IMR-90 (cell line): ENCODE measurements at regions not wholly inside any gene's neighbourhood (a gene's known extent, or its start where the extent isn't known, plus 50 kb on each side); places are given as distances from the start of the nearest gene placed in this dataset.

Experiments used
- ATAC-seq: fragments of 200-7000 bp; cut with Tn5 transposase; 2 replicates; pipeline ENCODE4 v1.9.1; 2020; ENCODE audit warnings: low read depth, mild to moderate bottlenecking, moderate library complexity
- BruUV-seq: library from RNA; stranded (reverse); fragments of 400-500 nt; replicated peaks from 2 replicates; lab custom pipeline; 2021; lab: Mats Ljungman, UMichigan
- CTCF ChIA-PET: fragments of 300-600 bp; formaldehyde crosslinking; extraction: SDS; loops from one replicate; lab custom pipeline; 2021; ENCODE audit warnings: antibody characterized with exemption; lab: Yijun Ruan, JAX
- POLR2A ChIA-PET: fragments of 300-600 bp; sonication (Branson Sonifier 250); formaldehyde crosslinking; loops from one replicate; lab custom pipeline; 2022; ENCODE audit warnings: antibody characterized with exemption; ENCODE audit not compliant: unreplicated experiment; lab: Charles Lee
- DNase-seq: peaks from one replicate; pipeline ENCODE4 v3.0.0; 2013
- H2AFZ ChIP-seq: replicated peaks from 2 replicates; pipeline ENCODE3; 2013; ENCODE audit warnings: low read length, mild to moderate bottlenecking; ENCODE audit not compliant: poor library complexity
- H2AK5ac ChIP-seq: 2 replicates; pipeline ENCODE4 v1.6.1; 2013; ENCODE audit warnings: low read depth, low read length, inconsistent platforms
- H2AK9ac ChIP-seq: replicated peaks from 2 replicates; pipeline ENCODE3; 2013; ENCODE audit warnings: mild to moderate bottlenecking, low read depth, low read length, moderate library complexity; ENCODE audit not compliant: poor library complexity
- H2BK120ac ChIP-seq: 2 replicates; pipeline ENCODE4 v1.6.1; 2013; ENCODE audit warnings: low read depth, low read length, inconsistent platforms
- H2BK15ac ChIP-seq: 3 replicates; pipeline ENCODE4 v1.6.1; 2013; ENCODE audit warnings: low read depth, low read length, inconsistent platforms
- H2BK20ac ChIP-seq: 2 replicates; pipeline ENCODE4 v1.6.1; 2013; ENCODE audit warnings: low read depth, mild to moderate bottlenecking, inconsistent platforms, low read length, moderate library complexity
- H2BK5ac ChIP-seq: 2 replicates; pipeline ENCODE4 v1.6.1; 2013; ENCODE audit warnings: mild to moderate bottlenecking, low read depth, low read length, inconsistent platforms; ENCODE audit not compliant: poor library complexity, severe bottlenecking
- H3K14ac ChIP-seq: replicated peaks from 2 replicates; pipeline ENCODE4 v1.6.1; 2013; ENCODE audit warnings: low read depth, low read length, inconsistent platforms
- H3K18ac ChIP-seq: 2 replicates; pipeline ENCODE4 v1.6.1; 2013; ENCODE audit warnings: low read depth, low read length, control low read depth
- H3K23ac ChIP-seq: 2 replicates; pipeline ENCODE4 v1.6.1; 2013; ENCODE audit warnings: low read depth, low read length, inconsistent platforms
- H3K27ac ChIP-seq: 2 replicates; pipeline ENCODE4 v1.5.1; 2013; ENCODE audit warnings: mild to moderate bottlenecking, control low read depth, low read length; ENCODE audit not compliant: insufficient read depth
- H3K27me3 ChIP-seq: 2 replicates; pipeline ENCODE4 v1.6.1; 2013; ENCODE audit warnings: low read length; ENCODE audit not compliant: control insufficient read depth, insufficient read depth
- H3K36me3 ChIP-seq: 2 replicates; pipeline ENCODE4 v1.6.1; 2013; ENCODE audit warnings: low read length, mixed read lengths; ENCODE audit not compliant: control insufficient read depth, insufficient read depth
- H3K4ac ChIP-seq: 2 replicates; pipeline ENCODE4 v1.6.1; 2013; ENCODE audit warnings: low read depth, low read length, inconsistent platforms
- H3K4me1 ChIP-seq: 2 replicates; pipeline ENCODE4 v1.6.1; 2013; ENCODE audit warnings: low read length, mixed read lengths; ENCODE audit not compliant: control insufficient read depth, insufficient read depth
- H3K4me2 ChIP-seq: 2 replicates; pipeline ENCODE4 v1.6.1; 2013; ENCODE audit warnings: low read depth, mild to moderate bottlenecking, control low read depth, low read length, moderate library complexity
- H3K4me3 ChIP-seq: 2 replicates; pipeline ENCODE4 v1.5.1; 2013; ENCODE audit warnings: low read depth, mild to moderate bottlenecking, control low read depth, low read length, moderate library complexity; ENCODE audit not compliant: insufficient read depth
- H3K56ac ChIP-seq: 2 replicates; pipeline ENCODE4 v1.6.1; 2013; ENCODE audit warnings: low read length, inconsistent platforms; ENCODE audit not compliant: insufficient read depth; ENCODE audit errors: extremely low read depth
- H3K79me1 ChIP-seq, 2 experiments: 2 replicates each; pipeline ENCODE4 v1.6.1; 2013; ENCODE audit warnings: low read length in 2 of 2, inconsistent platforms in 1 of 2, low read depth in 1 of 2
- H3K9ac ChIP-seq: 2 replicates; pipeline ENCODE4 v1.6.1; 2013; ENCODE audit warnings: low read depth, low read length, control low read depth
- H3K9me1 ChIP-seq: 2 replicates; pipeline ENCODE4 v1.6.1; 2013; ENCODE audit warnings: low read length, inconsistent platforms; ENCODE audit not compliant: insufficient read depth
- H3K9me3 ChIP-seq: 2 replicates; pipeline ENCODE4 v1.6.1; 2013; ENCODE audit warnings: low read length; ENCODE audit not compliant: control insufficient read depth, insufficient read depth
- H4K20me1 ChIP-seq: 2 replicates; pipeline ENCODE4 v1.6.1; 2013; ENCODE audit warnings: low read length, inconsistent platforms; ENCODE audit not compliant: insufficient read depth
- H4K5ac ChIP-seq: 2 replicates; pipeline ENCODE4 v1.6.1; 2013; ENCODE audit warnings: mild to moderate bottlenecking, low read depth, low read length, control low read depth
- H4K8ac ChIP-seq, 2 experiments: 2 replicates each; pipeline ENCODE4 v1.6.1; 2013; ENCODE audit warnings: low read depth in 2 of 2, low read length in 2 of 2, control low read depth in 1 of 2, inconsistent platforms in 1 of 2
- H4K91ac ChIP-seq: 2 replicates; pipeline ENCODE4 v1.6.1; 2013; ENCODE audit warnings: low read depth, low read length, inconsistent platforms; ENCODE audit not compliant: insufficient read depth
- FOS ChIP-seq: fragments of 150-350 bp; IDR thresholded peaks from 2 replicates; pipeline ENCODE4 v1.6.1; 2016; ENCODE audit warnings: low read depth, low read length
- SMC3 ChIP-seq: fragments of 150-350 bp; IDR thresholded peaks from 2 replicates; pipeline ENCODE4 v1.6.1; 2016; ENCODE audit warnings: low read depth, mild to moderate bottlenecking, antibody characterized with exemption, low read length, moderate library complexity
- USF2 ChIP-seq: fragments of 150-350 bp; IDR thresholded peaks from 2 replicates; pipeline ENCODE4 v1.6.1; 2017; ENCODE audit warnings: mild to moderate bottlenecking, antibody characterized with exemption, low read length, low read depth
- WGBS, 2 experiments: methylation state at CpG; one replicate each; pipeline versions ENCODE4 v1.1.5 to v1.1.7; 2013; ENCODE audit warnings: missing lambda C conversion rate in 2 of 2; ENCODE audit not compliant: insufficient read length in 1 of 2; ENCODE audit errors: extremely low coverage in 2 of 2; 5-methylcytosine and 5-hydroxymethylcytosine counted together
- dilution Hi-C: fragments of 300-500 bp; cut with HindIII; formaldehyde crosslinking; loops from one replicate; pipeline ENCODE4 v1.14.3; 2018; ENCODE audit warnings: low sequenced_read_pairs; ENCODE audit not compliant: unreplicated experiment
- in situ Hi-C: fragments of 300-500 bp; cut with MboI; formaldehyde crosslinking; loops from 3 replicates; pipeline ENCODE4 v1.14.3; 2019; ENCODE audit warnings: low sequenced_read_pairs, inconsistent platforms, mixed read lengths
- intact Hi-C: fragments of 100-400 bp; cut with micrococcal nuclease; formaldehyde crosslinking; loops from 2 replicates; pipeline ENCODE4 v1.10.0; 2022
- TF ChIP-seq, protein P1 (sequence below): fragments of 150-350 bp; IDR thresholded peaks from 2 replicates; pipeline ENCODE4 v1.6.1; 2016; ENCODE audit warnings: low read depth, mild to moderate bottlenecking, low read length, moderate library complexity, borderline replicate concordance

DNA sequence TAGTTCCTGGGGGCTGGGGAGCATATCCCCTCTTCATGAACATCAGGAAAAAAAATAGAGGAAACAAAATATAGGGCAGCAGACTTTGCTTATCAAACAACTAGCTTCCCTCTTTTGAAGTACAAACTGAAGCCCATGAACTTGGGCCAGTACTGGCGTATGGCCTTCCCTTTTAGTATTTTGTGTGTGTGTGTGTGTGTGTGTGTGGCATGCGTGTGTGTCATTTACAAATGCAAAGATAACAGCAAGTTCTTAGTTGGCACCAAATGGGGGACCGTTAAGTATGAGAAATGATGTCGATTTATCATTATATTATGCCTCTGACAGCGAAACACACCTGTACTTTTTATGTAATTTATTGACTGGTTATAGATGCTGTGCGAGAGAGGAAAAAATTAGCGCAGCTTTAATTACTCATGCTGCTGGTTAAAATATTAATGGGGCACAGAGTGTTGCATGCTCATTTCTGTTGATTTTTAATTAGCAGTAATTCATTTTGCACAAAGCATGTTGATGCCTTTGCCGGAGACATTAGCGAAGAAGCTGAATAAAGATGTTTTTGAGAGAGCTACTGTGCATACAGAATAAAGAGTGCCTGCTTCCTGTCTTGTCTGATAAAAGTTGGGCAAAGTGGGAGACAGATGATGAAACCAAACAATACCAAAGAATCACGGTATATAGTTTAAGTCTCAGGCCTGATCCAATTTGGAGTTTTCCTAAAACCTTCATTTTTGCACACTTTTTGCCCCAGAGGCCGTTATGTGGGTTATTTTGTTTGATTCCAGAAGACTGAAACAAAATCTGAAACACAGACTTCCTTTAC lies 297.1 kb downstream of the SATB1 start:
- DNase-seq (no peak), ATAC-seq (no peak)
- Histone ChIP-seq H2BK20ac (no peak overlapping the region), H2BK120ac (no peak overlapping the region), H3K23ac (no peak overlapping the region), H2AFZ (no peak overlapping the region), H2BK15ac (no peak overlapping the region), H3K4me3 (no peak overlapping the region), H3K18ac (no peak overlapping the region), H4K91ac (no peak overlapping the region), H3K9ac (no peak overlapping the region), H2AK5ac (no peak overlapping the region), H3K27ac (no peak overlapping the region), H3K4me1 (no peaks in the 10 kb centered on the region), H3K36me3 (no peaks in the 10 kb centered on the region), H2AK9ac (no peak overlapping the region), H3K9me1 (no peaks in the 10 kb centered on the region), H3K14ac (no peak overlapping the region), H3K56ac (no peak overlapping the region), H3K27me3 (no peaks in the 10 kb centered on the region), H3K4ac (no peak overlapping the region), H3K4me2 (no peak overlapping the region), H3K79me1 (no peaks in the 10 kb centered on the region), H3K9me3 (no peaks in the 10 kb centered on the region), H2BK5ac (no peak overlapping the region), H4K8ac (no peak overlapping the region), H4K5ac (no peak overlapping the region), H4K20me1 (no peaks in the 10 kb centered on the region)
- intact Hi-C loops (no loop called here), dilution Hi-C loops (no loop called here), in situ Hi-C loops (no loop called here)
- TF ChIP-seq FOS (no peak), USF2 (no peak), SMC3 (no peak)
- TF ChIP-seq, protein P1, sequence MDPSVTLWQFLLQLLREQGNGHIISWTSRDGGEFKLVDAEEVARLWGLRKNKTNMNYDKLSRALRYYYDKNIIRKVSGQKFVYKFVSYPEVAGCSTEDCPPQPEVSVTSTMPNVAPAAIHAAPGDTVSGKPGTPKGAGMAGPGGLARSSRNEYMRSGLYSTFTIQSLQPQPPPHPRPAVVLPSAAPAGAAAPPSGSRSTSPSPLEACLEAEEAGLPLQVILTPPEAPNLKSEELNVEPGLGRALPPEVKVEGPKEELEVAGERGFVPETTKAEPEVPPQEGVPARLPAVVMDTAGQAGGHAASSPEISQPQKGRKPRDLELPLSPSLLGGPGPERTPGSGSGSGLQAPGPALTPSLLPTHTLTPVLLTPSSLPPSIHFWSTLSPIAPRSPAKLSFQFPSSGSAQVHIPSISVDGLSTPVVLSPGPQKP, result no peak
- no TSS peak for BruUV-seq
- CTCF ChIA-PET, result no interaction called here
- POLR2A ChIA-PET, result no interaction called here
- WGBS, 2 experiments, result 100% methylated on average over 1 of the region's 11 CpGs; no CpG with 5 or more reads in 1 of the 2 experiments
